H9 (cell line): ENCODE measurements at regions not wholly inside any gene's neighbourhood (a gene's known extent, or its start where the extent isn't known, plus 50 kb on each side); places are given as distances from the start of the nearest gene placed in this dataset.

ENCODE experiments used
- DNase-seq: peaks from one replicate; pipeline ENCODE4 v3.0.0-alpha.2; 2017
- H2AFZ ChIP-seq: one replicate; pipeline ENCODE4 v1.6.1; 2013; ENCODE audit warnings: mild to moderate bottlenecking, low read length, control low read depth, moderate library complexity
- H2AK5ac ChIP-seq: 2 replicates; pipeline ENCODE4 v1.6.1; 2013; ENCODE audit warnings: low read length, control low read depth, mixed read lengths; ENCODE audit not compliant: insufficient read length
- H2BK120ac ChIP-seq: one replicate; pipeline ENCODE4 v1.6.1; 2013; ENCODE audit warnings: low read depth, mild to moderate bottlenecking, low read length, control low read depth, inconsistent platforms; ENCODE audit not compliant: poor library complexity, severe bottlenecking
- H2BK12ac ChIP-seq: 2 replicates; pipeline ENCODE4 v1.6.1; 2013; ENCODE audit warnings: low read length, control low read depth, mixed read lengths, low read depth; ENCODE audit not compliant: insufficient read length
- H2BK15ac ChIP-seq: 2 replicates; pipeline ENCODE4 v1.6.1; 2013; ENCODE audit warnings: low read depth, low read length, control low read depth
- H2BK20ac ChIP-seq: one replicate; pipeline ENCODE4 v1.6.1; 2013; ENCODE audit warnings: low read depth, mild to moderate bottlenecking, low read length, control low read depth, inconsistent platforms; ENCODE audit not compliant: poor library complexity, severe bottlenecking
- H2BK5ac ChIP-seq: 2 replicates; pipeline ENCODE4 v1.6.1; 2013; ENCODE audit warnings: low read length, control low read depth, mixed read lengths; ENCODE audit not compliant: insufficient read length
- H3K14ac ChIP-seq: 2 replicates; pipeline ENCODE4 v1.6.1; 2013; ENCODE audit warnings: low read length, control low read depth; ENCODE audit not compliant: insufficient read depth
- H3K18ac ChIP-seq: 2 replicates; pipeline ENCODE4 v1.6.1; 2013; ENCODE audit warnings: low read depth, mild to moderate bottlenecking, mixed read lengths, low read length, control low read depth; ENCODE audit not compliant: insufficient read length
- H3K23ac ChIP-seq: 2 replicates; pipeline ENCODE4 v1.6.1; 2013; ENCODE audit warnings: low read length, control low read depth, mixed read lengths, low read depth; ENCODE audit not compliant: insufficient read length
- H3K23me2 ChIP-seq: 2 replicates; pipeline ENCODE4 v1.6.1; 2013; ENCODE audit warnings: low read depth, mild to moderate bottlenecking, mixed read lengths, low read length, control low read depth; ENCODE audit not compliant: insufficient read length, poor library complexity, severe bottlenecking
- H3K27ac ChIP-seq: 2 replicates; pipeline ENCODE4 v1.5.1; 2013; ENCODE audit warnings: low read length, control low read depth, mixed read lengths, low read depth; ENCODE audit not compliant: insufficient read length
- H3K27me3 ChIP-seq: 2 replicates; pipeline ENCODE4 v1.6.1; 2013; ENCODE audit warnings: low read length, control low read depth, inconsistent platforms; ENCODE audit not compliant: insufficient read depth
- H3K4ac ChIP-seq: 2 replicates; pipeline ENCODE4 v1.6.1; 2013; ENCODE audit warnings: low read depth, mild to moderate bottlenecking, control low read depth, inconsistent platforms, low read length, moderate library complexity
- H3K4me1 ChIP-seq: 2 replicates; pipeline ENCODE4 v1.6.1; 2013; ENCODE audit warnings: low read length, control low read depth, inconsistent platforms; ENCODE audit not compliant: insufficient read depth
- H3K4me2 ChIP-seq: 2 replicates; pipeline ENCODE4 v1.6.1; 2013; ENCODE audit warnings: low read length, control low read depth, mixed read lengths; ENCODE audit not compliant: insufficient read length, insufficient read depth
- H3K56ac ChIP-seq: 2 replicates; pipeline ENCODE4 v1.6.1; 2013; ENCODE audit warnings: low read depth, mild to moderate bottlenecking, mixed read lengths, low read length, control low read depth; ENCODE audit not compliant: insufficient read length
- H3K79me1 ChIP-seq: 2 replicates; pipeline ENCODE4 v1.6.1; 2013; ENCODE audit warnings: low read depth, mild to moderate bottlenecking, moderate library complexity, low read length, control low read depth, inconsistent platforms; ENCODE audit not compliant: insufficient read depth, poor library complexity, severe bottlenecking
- H3K79me2 ChIP-seq: 2 replicates; pipeline ENCODE4 v1.6.1; 2013; ENCODE audit warnings: low read length, control low read depth, inconsistent platforms; ENCODE audit not compliant: insufficient read depth
- H3K9ac ChIP-seq: 2 replicates; pipeline ENCODE4 v1.6.1; 2013; ENCODE audit warnings: low read length, control low read depth, mixed read lengths; ENCODE audit not compliant: insufficient read length; ENCODE audit errors: extremely low read depth
- H3K9me3 ChIP-seq: one replicate; pipeline ENCODE4 v1.6.1; 2013; ENCODE audit warnings: low read depth, low read length, inconsistent platforms; ENCODE audit not compliant: control insufficient read depth
- H3T11ph ChIP-seq: one replicate; pipeline ENCODE4 v1.6.1; 2013; ENCODE audit warnings: mild to moderate bottlenecking, low read length, control low read depth, inconsistent platforms
- H4K20me1 ChIP-seq: one replicate; pipeline ENCODE4 v1.6.1; 2013; ENCODE audit not compliant: control insufficient read depth, insufficient read length, insufficient read depth
- H4K5ac ChIP-seq: 2 replicates; pipeline ENCODE4 v1.6.1; 2013; ENCODE audit warnings: low read depth, mild to moderate bottlenecking, mixed read lengths, low read length, control low read depth; ENCODE audit not compliant: insufficient read length
- H4K8ac ChIP-seq: replicated peaks from 2 replicates; pipeline ENCODE4 v1.6.1; 2013; ENCODE audit warnings: low read length, control low read depth, mixed read lengths, low read depth; ENCODE audit not compliant: insufficient read length
- H4K91ac ChIP-seq: 2 replicates; pipeline ENCODE4 v1.6.1; 2013; ENCODE audit warnings: low read depth, mild to moderate bottlenecking, moderate library complexity, mixed read lengths, low read length, control low read depth; ENCODE audit not compliant: insufficient read length
- H3K27ac Mint-ChIP-seq, 3 experiments: 2 replicates in 2 of 3; 3 replicates in 1 of 3; pipeline ENCODE4 v1.8.0; 2020 to 2021; ENCODE audit warnings: mixed read lengths in 3 of 3, mild to moderate bottlenecking in 1 of 3, moderate library complexity in 1 of 3
- H3K27me3 Mint-ChIP-seq: 2 replicates; pipeline ENCODE4 v1.8.0; 2021; ENCODE audit warnings: low read depth, mild to moderate bottlenecking, moderate library complexity, mixed read lengths
- H3K36me3 Mint-ChIP-seq, 3 experiments: 2 replicates in 2 of 3; 3 replicates in 1 of 3; pipeline ENCODE4 v1.8.0; 2020 to 2021; ENCODE audit warnings: low read depth in 3 of 3, mixed read lengths in 3 of 3; ENCODE audit not compliant: insufficient read depth in 1 of 3
- H3K4me1 Mint-ChIP-seq, 2 experiments: 2 replicates each; pipeline ENCODE4 v1.8.0; 2020; ENCODE audit warnings: mixed read lengths in 2 of 2
- H3K4me3 Mint-ChIP-seq, 2 experiments: 2 replicates in 1 of 2; 3 replicates in 1 of 2; pipeline ENCODE4 v1.8.0; 2020 to 2021; ENCODE audit warnings: mild to moderate bottlenecking in 2 of 2, mixed read lengths in 2 of 2, moderate library complexity in 1 of 2
- H3K9me3 Mint-ChIP-seq, 2 experiments: 2 replicates in 1 of 2; 3 replicates in 1 of 2; pipeline ENCODE4 v1.8.0; 2020; ENCODE audit warnings: mild to moderate bottlenecking in 2 of 2, mixed read lengths in 2 of 2, moderate library complexity in 1 of 2
- CTCF ChIP-seq: fragments of 200-600 bp; sonication (generic); conservative IDR thresholded peaks from 3 replicates; pipeline ENCODE4 v1.8.0; 2021; ENCODE audit warnings: antibody characterized with exemption, mild to moderate bottlenecking
- WGBS: extraction: QIAGEN DNeasy Blood & Tissue Kit; methylation state at CpG from one replicate; pipeline ENCODE4 v1.1.7; 2013; ENCODE audit warnings: missing lambda C conversion rate, low lambda C conversion rate, mixed read lengths; ENCODE audit not compliant: insufficient read length; ENCODE audit errors: extremely low coverage; 5-methylcytosine and 5-hydroxymethylcytosine counted together

- H4K8ac ChIP-seq: no peak overlapping the region
- no peaks in the 10 kb centered on the region for H3K79me2 ChIP-seq
- H3K4ac ChIP-seq: no peak overlapping the region
- DNase-seq: no peak
- H3K18ac ChIP-seq: no peak overlapping the region
- Mint-ChIP-seq H3K9me3 (no peaks in the 10 kb centered on the region; a peak in 3 of 5 replicates), H3K27me3 (no peaks in the 10 kb centered on the region), H3K4me3 (no peak overlapping the region), H3K27ac (no peak overlapping the region; a peak in 1 of 7 replicates), H3K4me1 (peaks cover 9 to 14% of the 10 kb centered on the region in 2 experiments), H3K36me3 (no peaks in the 10 kb centered on the region)
- no peak overlapping the region for H3K56ac ChIP-seq
- H3K23ac ChIP-seq: no peak overlapping the region
- no peaks in the 10 kb centered on the region for H3K9me3 ChIP-seq
- no peaks in the 10 kb centered on the region for H3K23me2 ChIP-seq
- no peak overlapping the region for H2AFZ ChIP-seq
- no peaks in the 10 kb centered on the region for H3K4me1 ChIP-seq
- H2AK5ac ChIP-seq: no peak overlapping the region
- H2BK5ac ChIP-seq: no peak overlapping the region
- no CpG with 5 or more reads among the region's 4 CpGs for WGBS
- no peaks in the 10 kb centered on the region for H4K20me1 ChIP-seq
- no peak overlapping the region for H4K91ac ChIP-seq
- H3K4me2 ChIP-seq: no peak overlapping the region
- TF ChIP-seq CTCF: no peak
- no peak overlapping the region for H3K14ac ChIP-seq
- H2BK20ac ChIP-seq: no peak overlapping the region
- no peaks in the 10 kb centered on the region for H3K27me3 ChIP-seq
- no peak overlapping the region for H4K5ac ChIP-seq
- H3K79me1 ChIP-seq: no peaks in the 10 kb centered on the region
- no peak overlapping the region for H2BK15ac ChIP-seq
- no peak overlapping the region for H3T11ph ChIP-seq
- H2BK12ac ChIP-seq: no peak overlapping the region
- no peak overlapping the region for H2BK120ac ChIP-seq
- H3K9ac ChIP-seq: no peak overlapping the region
- no peak overlapping the region for H3K27ac ChIP-seq
Measured at GRCh38 chr11:35085531-35086165, 53.3 kb upstream of the CD44 start.
